Mesenchymal stem cell (in vitro differentiated cells and primary cell): ENCODE measurements at regions not wholly inside any gene's neighbourhood (a gene's known extent, or its start where the extent isn't known, plus 50 kb on each side); places are given as distances from the start of the nearest gene placed in this dataset.

Experiments used
- DNase-seq: peaks from one replicate; pipeline ENCODE4 v3.0.0-alpha.2; 2013
- H2AFZ ChIP-seq: one replicate; pipeline ENCODE4 v1.6.1; 2013; ENCODE audit warnings: low read depth, mild to moderate bottlenecking, control low read depth, inconsistent platforms, low read length, moderate library complexity
- H2AK5ac ChIP-seq: 2 replicates; pipeline ENCODE4 v1.6.1; 2013; ENCODE audit warnings: low read length, moderate library complexity, mild to moderate bottlenecking, inconsistent platforms; ENCODE audit not compliant: severe bottlenecking
- H2BK120ac ChIP-seq: one replicate; pipeline ENCODE4 v1.6.1; 2013; ENCODE audit warnings: low read depth, mild to moderate bottlenecking, inconsistent platforms, low read length, moderate library complexity
- H2BK12ac ChIP-seq, 2 experiments: one replicate each; pipeline ENCODE4 v1.6.1; 2013; ENCODE audit warnings: inconsistent platforms in 2 of 2, low read length in 2 of 2, mild to moderate bottlenecking in 2 of 2, moderate library complexity in 2 of 2, control low read depth in 1 of 2
- H2BK15ac ChIP-seq: one replicate; pipeline ENCODE4 v1.6.1; 2013; ENCODE audit warnings: mild to moderate bottlenecking, low read depth, inconsistent platforms; ENCODE audit not compliant: poor library complexity, severe bottlenecking
- H2BK5ac ChIP-seq: 2 replicates; pipeline ENCODE4 v1.6.1; 2013; ENCODE audit warnings: low read depth, mild to moderate bottlenecking, low read length, control low read depth, inconsistent platforms; ENCODE audit not compliant: poor library complexity, severe bottlenecking
- H3K14ac ChIP-seq, 2 experiments: one replicate each; pipeline ENCODE4 v1.6.1; 2013; ENCODE audit warnings: inconsistent platforms in 2 of 2, low read length in 2 of 2, control low read depth in 1 of 2, mild to moderate bottlenecking in 1 of 2, moderate library complexity in 1 of 2
- H3K18ac ChIP-seq, 2 experiments: one replicate each; pipeline ENCODE4 v1.6.1; 2013; ENCODE audit warnings: inconsistent platforms in 2 of 2, low read length in 2 of 2, control low read depth in 1 of 2, low read depth in 1 of 2, mild to moderate bottlenecking in 1 of 2
- H3K23ac ChIP-seq, 2 experiments: one replicate each; pipeline ENCODE4 v1.6.1; 2013; ENCODE audit warnings: inconsistent platforms in 2 of 2, low read length in 2 of 2, mild to moderate bottlenecking in 2 of 2, moderate library complexity in 2 of 2, control low read depth in 1 of 2
- H3K27ac ChIP-seq: 2 replicates; pipeline ENCODE4 v1.5.1; 2013; ENCODE audit warnings: mild to moderate bottlenecking, moderate library complexity, low read length, control low read depth, inconsistent platforms; ENCODE audit not compliant: poor library complexity, severe bottlenecking
- H3K27me3 ChIP-seq, 2 experiments: 2 replicates each; pipeline versions ENCODE4 v1.6.1 to v1.7.0; 2013; ENCODE audit warnings: low read length in 2 of 2, mild to moderate bottlenecking in 2 of 2, moderate library complexity in 2 of 2, control low read depth in 1 of 2, inconsistent platforms in 1 of 2; ENCODE audit not compliant: control insufficient read depth in 1 of 2, insufficient read depth in 1 of 2
- H3K36me3 ChIP-seq, 2 experiments: 2 replicates each; pipeline versions ENCODE4 v1.6.1 to v1.7.0; 2013; ENCODE audit warnings: low read length in 2 of 2, control low read depth in 1 of 2, inconsistent platforms in 1 of 2, low read depth in 1 of 2, mild to moderate bottlenecking in 1 of 2; ENCODE audit not compliant: insufficient read depth in 2 of 2, control insufficient read depth in 1 of 2
- H3K4ac ChIP-seq, 2 experiments: one replicate each; pipeline ENCODE4 v1.6.1; 2013; ENCODE audit warnings: inconsistent platforms in 2 of 2, low read length in 2 of 2, mild to moderate bottlenecking in 2 of 2, moderate library complexity in 2 of 2, control low read depth in 1 of 2, low read depth in 1 of 2
- H3K4me1 ChIP-seq: 2 replicates; pipeline ENCODE4 v1.6.1; 2013; ENCODE audit warnings: low read depth, low read length, control low read depth; ENCODE audit not compliant: control insufficient read depth, insufficient read depth
- H3K4me2 ChIP-seq: 2 replicates; pipeline ENCODE4 v1.6.1; 2013; ENCODE audit warnings: low read length, mild to moderate bottlenecking, inconsistent platforms; ENCODE audit not compliant: poor library complexity, severe bottlenecking
- H3K4me3 ChIP-seq, 2 experiments: 2 replicates each; pipeline versions ENCODE4 v1.5.1 to v1.7.0; 2013; ENCODE audit warnings: low read length in 2 of 2, mild to moderate bottlenecking in 2 of 2, control low read depth in 1 of 2, low read depth in 1 of 2; ENCODE audit not compliant: insufficient read depth in 1 of 2
- H3K79me1 ChIP-seq: replicated peaks from 2 replicates; pipeline ENCODE4 v1.6.1; 2013; ENCODE audit warnings: mild to moderate bottlenecking, control low read depth, low read length, inconsistent platforms; ENCODE audit not compliant: poor library complexity, severe bottlenecking
- H3K9ac ChIP-seq: 2 replicates; pipeline ENCODE4 v1.7.0; 2013; ENCODE audit warnings: mild to moderate bottlenecking, low read length, moderate library complexity
- H3K9me3 ChIP-seq: 2 replicates; pipeline ENCODE4 v1.7.0; 2013; ENCODE audit warnings: mild to moderate bottlenecking, low read length; ENCODE audit not compliant: control insufficient read depth
- H4K8ac ChIP-seq: one replicate; pipeline ENCODE4 v1.6.1; 2013; ENCODE audit warnings: inconsistent platforms, mild to moderate bottlenecking, low read length, moderate library complexity
- H4K91ac ChIP-seq: one replicate; pipeline ENCODE4 v1.6.1; 2013; ENCODE audit warnings: mild to moderate bottlenecking, low read length, inconsistent platforms
- WGBS: methylation state at CpG from one replicate; pipeline ENCODE4 v1.1.7; 2013; ENCODE audit warnings: mixed read lengths; 5-methylcytosine and 5-hydroxymethylcytosine counted together

GRCh38 chr3:40620151-40620550 lies 95.4 kb downstream of the ZNF621 start:
- Histone ChIP-seq H2AK5ac (no peak overlapping the region), H3K23ac (no peak overlapping the region), H3K4me3 (no peak overlapping the region), H2BK5ac (no peak overlapping the region), H2AFZ (no peak overlapping the region), H3K36me3 (no peaks in the 10 kb centered on the region), H3K9me3 (peaks cover 18% of the 10 kb centered on the region), H3K27ac (no peak overlapping the region), H3K27me3 (peaks cover 21 to 38% of the 10 kb centered on the region in 2 experiments), H2BK12ac (no peak overlapping the region), H4K8ac (no peak overlapping the region), H3K9ac (no peak overlapping the region), H2BK15ac (no peak overlapping the region), H3K4me2 (no peak overlapping the region), H3K4me1 (peaks cover 10% of the 10 kb centered on the region), H4K91ac (no peak overlapping the region), H3K14ac (no peak overlapping the region), H3K4ac (no peak overlapping the region), H2BK120ac (no peak overlapping the region), H3K18ac (no peak overlapping the region), H3K79me1 (no peaks in the 10 kb centered on the region)
- 53% methylated on average over 2 of the region's 2 CpGs for WGBS
- DNase-seq = no peak

- H3K18ac ChIP-seq = no peak overlapping the region
- H3K9ac ChIP-seq = no peak overlapping the region
- H3K4ac ChIP-seq = no peak overlapping the region
- no peak overlapping the region for H2AK5ac ChIP-seq
- peaks cover 2% of the 10 kb centered on the region for H3K4me1 ChIP-seq
- H3K9me3 ChIP-seq = peaks cover 26% of the 10 kb centered on the region
- no peaks in the 10 kb centered on the region for H3K79me1 ChIP-seq
- no peak overlapping the region for H4K91ac ChIP-seq
- no peak overlapping the region for H3K4me2 ChIP-seq
- no peaks in the 10 kb centered on the region for H3K36me3 ChIP-seq
- peaks cover 10 to 31% of the 10 kb centered on the region in 2 experiments for H3K27me3 ChIP-seq
- H2BK12ac ChIP-seq = no peak overlapping the region
- no peak for DNase-seq
- no peak overlapping the region for H3K23ac ChIP-seq
- WGBS = 69% methylated on average over 4 of the region's 4 CpGs
- H3K4me3 ChIP-seq = no peak overlapping the region
- no peak overlapping the region for H2BK120ac ChIP-seq
- H3K14ac ChIP-seq = no peak overlapping the region
- no peak overlapping the region for H2BK5ac ChIP-seq
- H2BK15ac ChIP-seq = no peak overlapping the region
- no peak overlapping the region for H3K27ac ChIP-seq
- H4K8ac ChIP-seq = no peak overlapping the region
- H2AFZ ChIP-seq = no peak overlapping the region
Observed at GRCh38 chr3:40621252-40621651, 96.5 kb downstream of the ZNF621 start.

GRCh38 chr3:40623567-40623966 lies 98.8 kb downstream of the ZNF621 start:
- no peak overlapping the region for H4K91ac ChIP-seq
- H3K9me3 ChIP-seq = peaks cover 29% of the 10 kb centered on the region
- H2BK5ac ChIP-seq = no peak overlapping the region
- no peak overlapping the region for H3K4me2 ChIP-seq
- no peaks in the 10 kb centered on the region for H3K36me3 ChIP-seq
- H3K4me1 ChIP-seq = peaks cover 2% of the 10 kb centered on the region
- H3K23ac ChIP-seq = no peak overlapping the region
- no peak overlapping the region for H2BK15ac ChIP-seq
- no peak overlapping the region for H2AK5ac ChIP-seq
- no peaks in the 10 kb centered on the region for H3K79me1 ChIP-seq
- H3K27ac ChIP-seq = no peak overlapping the region
- H3K18ac ChIP-seq = no peak overlapping the region
- no peak overlapping the region for H2BK12ac ChIP-seq
- H3K27me3 ChIP-seq = peaks cover 0 to 21% of the 10 kb centered on the region in 2 experiments
- H2AFZ ChIP-seq = no peak overlapping the region
- no peak for DNase-seq
- no peak overlapping the region for H3K14ac ChIP-seq
- H3K9ac ChIP-seq = no peak overlapping the region
- 29% methylated on average over 1 of the region's 1 CpG for WGBS
- no peak overlapping the region for H4K8ac ChIP-seq
- no peak overlapping the region for H3K4me3 ChIP-seq
- no peak overlapping the region for H2BK120ac ChIP-seq
- H3K4ac ChIP-seq = no peak overlapping the region

- no peak overlapping the region for H3K4me2 ChIP-seq
Observed at GRCh38 chr3:40624189-40624769, 99.5 kb downstream of the ZNF621 start.

More at GRCh38 chr3:40624189-40624769, 99.5 kb downstream of the ZNF621 start:
- Histone ChIP-seq H2BK15ac (no peak overlapping the region), H3K4ac (no peak overlapping the region), H3K27ac (no peak overlapping the region), H2BK12ac (no peak overlapping the region), H3K18ac (no peak overlapping the region), H2BK5ac (no peak overlapping the region), H3K9ac (no peak overlapping the region), H3K4me1 (peaks cover 2% of the 10 kb centered on the region), H2BK120ac (no peak overlapping the region), H3K4me3 (no peak overlapping the region), H3K36me3 (no peaks in the 10 kb centered on the region), H4K8ac (no peak overlapping the region), H4K91ac (no peak overlapping the region), H3K9me3 (peaks cover 29% of the 10 kb centered on the region), H2AFZ (no peak overlapping the region), H3K14ac (no peak overlapping the region), H3K79me1 (no peaks in the 10 kb centered on the region), H2AK5ac (no peak overlapping the region), H3K27me3 (peaks cover 0 to 20% of the 10 kb centered on the region in 2 experiments), H3K23ac (no peak overlapping the region)
- DNase-seq = no peak
- 65% methylated on average over 1 of the region's 2 CpGs for whole genome bisulfite sequencing
